ENCODE measurements at regions not wholly inside any gene's neighbourhood (a gene's known extent, or its start where the extent isn't known, plus 50 kb on each side); places are given as distances from the start of the nearest gene placed in this dataset.

- Histone ChIP-seq H3K4me3 (ENCODE audit: low read length) (no peak overlapping the region), H3K27me3 (ENCODE audit: control insufficient read depth, low read length) (no peaks in the 10 kb centered on the region), H3K9me3 (ENCODE audit: control insufficient read depth, insufficient read depth, low read length) (no peaks in the 10 kb centered on the region), H3F3A (ENCODE audit: control insufficient read depth, insufficient read depth) (no peaks in the 10 kb centered on the region), H3K79me2 (ENCODE audit: control insufficient read depth, low read length) (no peaks in the 10 kb centered on the region), H4K20me1 (ENCODE audit: control insufficient read depth, insufficient read depth, low read depth, low read length) (no peaks in the 10 kb centered on the region), H3K27ac (ENCODE audit: low read depth, low read length) (no peak overlapping the region), H3K9me2 (replicated peaks; ENCODE audit: control insufficient read depth, low read length) (no peaks in the 10 kb centered on the region), H3K4me2 (ENCODE audit: low read length) (no peak overlapping the region), H3K4me1 (ENCODE audit: control insufficient read depth, low read length) (no peaks in the 10 kb centered on the region), H3K36me3 (ENCODE audit: control insufficient read depth, low read length) (no peaks in the 10 kb centered on the region)
- no peak for TF ChIP-seq EZH2phosphoT487 (IDR thresholded peaks at IDR 0.05; ENCODE audit: borderline replicate concordance, low read length)
- TF ChIP-seq CTCF (IDR thresholded peaks at IDR 0.05; ENCODE audit: low read depth, low read length, poor library complexity, severe bottlenecking): no peak
These were observed 175.5 kb upstream of the GPRIN3 start for GRCh38 chr4:89482926-89483595.

- H3K9me3 ChIP-seq (ENCODE audit: control insufficient read depth, insufficient read depth, low read length): no peaks in the 10 kb centered on the region
- peak; percentile 20 for TF ChIP-seq CTCF (IDR thresholded peaks at IDR 0.05; ENCODE audit: low read depth, low read length, poor library complexity, severe bottlenecking)
- no peak for TF ChIP-seq EZH2phosphoT487 (IDR thresholded peaks at IDR 0.05; ENCODE audit: borderline replicate concordance, low read length)
- no peaks in the 10 kb centered on the region for H3K4me1 ChIP-seq (ENCODE audit: control insufficient read depth, low read length)
- no peaks in the 10 kb centered on the region for H4K20me1 ChIP-seq (ENCODE audit: control insufficient read depth, insufficient read depth, low read depth, low read length)
- H3F3A ChIP-seq (ENCODE audit: control insufficient read depth, insufficient read depth): no peaks in the 10 kb centered on the region
- H3K27ac ChIP-seq (ENCODE audit: low read depth, low read length): no peak overlapping the region
- no peak overlapping the region for H3K4me3 ChIP-seq (ENCODE audit: low read length)
- H3K79me2 ChIP-seq (ENCODE audit: control insufficient read depth, low read length): no peaks in the 10 kb centered on the region
- H3K27me3 ChIP-seq (ENCODE audit: control insufficient read depth, low read length): no peaks in the 10 kb centered on the region
- no peak overlapping the region for H3K4me2 ChIP-seq (ENCODE audit: low read length)
- H3K36me3 ChIP-seq (ENCODE audit: control insufficient read depth, low read length): no peaks in the 10 kb centered on the region
- no peaks in the 10 kb centered on the region for H3K9me2 ChIP-seq (replicated peaks; ENCODE audit: control insufficient read depth, low read length)
These were observed 174.7 kb upstream of the GPRIN3 start for GRCh38 chr4:89482251-89482650.

- no peaks in the 10 kb centered on the region for H3K36me3 ChIP-seq (ENCODE audit: control insufficient read depth, low read length)
- H3F3A ChIP-seq (ENCODE audit: control insufficient read depth, insufficient read depth): no peaks in the 10 kb centered on the region
- H4K20me1 ChIP-seq (ENCODE audit: control insufficient read depth, insufficient read depth, low read depth, low read length): no peaks in the 10 kb centered on the region
- TF ChIP-seq CTCF (IDR thresholded peaks at IDR 0.05; ENCODE audit: low read depth, low read length, poor library complexity, severe bottlenecking) (no peak), EZH2phosphoT487 (IDR thresholded peaks at IDR 0.05; ENCODE audit: borderline replicate concordance, low read length) (no peak)
- peak overlapping the region; percentile 37 for H3K4me3 ChIP-seq (ENCODE audit: low read length)
- H3K9me2 ChIP-seq (replicated peaks; ENCODE audit: control insufficient read depth, low read length): no peaks in the 10 kb centered on the region
- H3K27me3 ChIP-seq (ENCODE audit: control insufficient read depth, low read length): no peaks in the 10 kb centered on the region
- H3K79me2 ChIP-seq (ENCODE audit: control insufficient read depth, low read length): no peaks in the 10 kb centered on the region
- H3K9me3 ChIP-seq (ENCODE audit: control insufficient read depth, insufficient read depth, low read length): no peaks in the 10 kb centered on the region
- peaks cover 26% of the 10 kb centered on the region for H3K4me1 ChIP-seq (ENCODE audit: control insufficient read depth, low read length)
- H3K27ac ChIP-seq (ENCODE audit: low read depth, low read length): peak overlapping the region; percentile 68
- H3K4me2 ChIP-seq (ENCODE audit: low read length): peak overlapping the region; percentile 63
These were observed 162.4 kb upstream of the GPRIN3 start for GRCh38 chr4:89469930-89470375.

Data from DOHH2 (cell line).